Brain microvascular endothelial cell (primary cell): ENCODE measurements at regions not wholly inside any gene's neighbourhood (a gene's known extent, or its start where the extent isn't known, plus 50 kb on each side); places are given as distances from the start of the nearest gene placed in this dataset.

Experiments used
- DNase-seq: peaks from one replicate; pipeline ENCODE4 v3.0.0-alpha.2; 2020
- H3K27ac ChIP-seq: fragments of 250-450 bp; sonication (Bioruptor Pico); 2 replicates; pipeline ENCODE4 v1.5.1; 2020; ENCODE audit warnings: mild to moderate bottlenecking, moderate library complexity
- H3K27me3 ChIP-seq: fragments of 250-450 bp; sonication (Bioruptor Pico); replicated peaks from 2 replicates; pipeline ENCODE4 v1.5.1; 2020; ENCODE audit warnings: mild to moderate bottlenecking
- H3K36me3 ChIP-seq: fragments of 250-450 bp; sonication (Bioruptor Pico); replicated peaks from 2 replicates; pipeline ENCODE4 v1.5.1; 2020; ENCODE audit warnings: mild to moderate bottlenecking
- H3K4me3 ChIP-seq: 2 replicates; pipeline ENCODE4 v1.5.1; 2011; ENCODE audit warnings: low read depth, mild to moderate bottlenecking, control low read depth, low read length, moderate library complexity
- in situ Hi-C: cut with HindIII; loops from 2 replicates; pipeline ENCODE4 v1.10.0; 2017; ENCODE audit warnings: low sequenced_read_pairs, low pct_ligation_motif_present
- TF ChIP-seq, protein P1 (sequence below): IDR thresholded peaks from 2 replicates; pipeline ENCODE4 v1.5.1; 2011; ENCODE audit warnings: low read depth, mild to moderate bottlenecking, moderate library complexity, low read length, control low read depth, inconsistent platforms; ENCODE audit errors: missing control alignments

DNA sequence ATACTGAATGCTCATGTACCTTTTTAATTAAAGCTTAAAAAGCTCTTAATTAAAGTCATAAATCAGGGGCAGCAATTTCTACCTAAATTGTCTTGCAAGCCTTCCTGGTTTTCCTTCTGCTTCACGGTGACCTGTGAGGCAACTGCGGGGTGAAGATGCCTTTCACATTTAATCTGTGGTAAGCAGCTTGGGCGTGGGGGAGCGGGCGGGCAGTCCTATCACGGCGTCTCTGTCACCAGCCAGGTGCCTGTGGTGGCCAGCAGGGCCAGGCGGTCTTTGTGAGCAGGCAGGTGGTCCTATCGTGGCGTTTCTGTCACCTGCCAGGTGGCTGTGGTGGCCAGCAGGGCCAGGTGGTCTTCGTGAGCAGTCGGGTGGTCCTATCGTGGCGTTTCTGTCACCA lies 269.2 kb upstream of the PPP2R2D start:
- in situ Hi-C loops = no loop called here
- Histone ChIP-seq H3K36me3 (no peaks in the 10 kb centered on the region), H3K4me3 (no peak overlapping the region), H3K27ac (no peak overlapping the region), H3K27me3 (no peaks in the 10 kb centered on the region)
- TF ChIP-seq, protein P1, sequence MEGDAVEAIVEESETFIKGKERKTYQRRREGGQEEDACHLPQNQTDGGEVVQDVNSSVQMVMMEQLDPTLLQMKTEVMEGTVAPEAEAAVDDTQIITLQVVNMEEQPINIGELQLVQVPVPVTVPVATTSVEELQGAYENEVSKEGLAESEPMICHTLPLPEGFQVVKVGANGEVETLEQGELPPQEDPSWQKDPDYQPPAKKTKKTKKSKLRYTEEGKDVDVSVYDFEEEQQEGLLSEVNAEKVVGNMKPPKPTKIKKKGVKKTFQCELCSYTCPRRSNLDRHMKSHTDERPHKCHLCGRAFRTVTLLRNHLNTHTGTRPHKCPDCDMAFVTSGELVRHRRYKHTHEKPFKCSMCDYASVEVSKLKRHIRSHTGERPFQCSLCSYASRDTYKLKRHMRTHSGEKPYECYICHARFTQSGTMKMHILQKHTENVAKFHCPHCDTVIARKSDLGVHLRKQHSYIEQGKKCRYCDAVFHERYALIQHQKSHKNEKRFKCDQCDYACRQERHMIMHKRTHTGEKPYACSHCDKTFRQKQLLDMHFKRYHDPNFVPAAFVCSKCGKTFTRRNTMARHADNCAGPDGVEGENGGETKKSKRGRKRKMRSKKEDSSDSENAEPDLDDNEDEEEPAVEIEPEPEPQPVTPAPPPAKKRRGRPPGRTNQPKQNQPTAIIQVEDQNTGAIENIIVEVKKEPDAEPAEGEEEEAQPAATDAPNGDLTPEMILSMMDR = no peak
- DNase-seq = no peak

DNA sequence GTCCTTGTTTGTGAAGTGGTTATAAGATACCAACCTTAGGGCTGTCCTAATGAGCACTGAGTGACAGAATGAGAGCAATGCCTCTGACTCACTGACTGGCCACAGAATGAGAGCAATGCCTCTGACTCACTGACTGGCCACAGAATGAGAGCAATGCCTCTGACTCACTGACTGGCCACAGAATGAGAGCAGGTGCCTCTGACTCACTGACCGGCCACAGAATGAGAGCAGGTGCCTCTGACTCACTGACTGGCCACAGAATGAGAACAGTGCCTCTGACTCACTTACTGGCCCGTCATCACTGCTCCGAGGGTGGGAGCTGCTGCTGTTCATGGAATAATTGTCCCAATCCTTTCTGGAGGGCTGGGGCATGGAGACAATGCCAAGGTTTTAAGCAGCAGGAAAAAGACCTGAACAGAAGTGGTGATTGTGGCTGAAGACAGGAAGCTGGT lies 265.2 kb upstream of the PPP2R2D start:
- Histone ChIP-seq H3K4me3 (no peak overlapping the region), H3K27ac (no peak overlapping the region), H3K36me3 (no peaks in the 10 kb centered on the region), H3K27me3 (no peaks in the 10 kb centered on the region)
- DNase-seq = no peak
- TF ChIP-seq, protein P1 = no peak
- in situ Hi-C loops = no loop called here

DNA sequence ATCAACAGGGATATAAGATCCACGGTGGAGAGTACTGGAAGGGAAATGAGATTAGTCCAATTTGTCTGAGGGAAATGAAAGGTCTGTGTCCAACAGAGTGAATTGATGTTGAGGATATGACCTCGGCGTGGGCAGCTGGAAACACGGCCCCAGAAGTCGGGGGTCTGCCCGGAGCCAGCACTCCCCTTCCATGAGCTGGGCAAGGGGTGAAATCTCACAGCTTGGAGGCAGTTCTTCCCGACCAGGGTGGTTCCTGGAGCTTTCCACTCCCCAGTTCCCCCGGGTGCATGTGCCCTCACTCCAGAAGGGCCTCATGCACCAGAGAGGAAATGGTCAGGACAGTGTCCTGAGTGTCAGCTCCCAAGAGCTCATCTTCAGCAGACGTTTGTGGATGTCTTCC lies 264.7 kb upstream of the PPP2R2D start:
- Histone ChIP-seq H3K27ac (no peak overlapping the region), H3K36me3 (no peaks in the 10 kb centered on the region), H3K27me3 (no peaks in the 10 kb centered on the region), H3K4me3 (no peak overlapping the region)
- no peak for DNase-seq
- in situ Hi-C loops = no loop called here
- TF ChIP-seq, protein P1 = no peak

DNA sequence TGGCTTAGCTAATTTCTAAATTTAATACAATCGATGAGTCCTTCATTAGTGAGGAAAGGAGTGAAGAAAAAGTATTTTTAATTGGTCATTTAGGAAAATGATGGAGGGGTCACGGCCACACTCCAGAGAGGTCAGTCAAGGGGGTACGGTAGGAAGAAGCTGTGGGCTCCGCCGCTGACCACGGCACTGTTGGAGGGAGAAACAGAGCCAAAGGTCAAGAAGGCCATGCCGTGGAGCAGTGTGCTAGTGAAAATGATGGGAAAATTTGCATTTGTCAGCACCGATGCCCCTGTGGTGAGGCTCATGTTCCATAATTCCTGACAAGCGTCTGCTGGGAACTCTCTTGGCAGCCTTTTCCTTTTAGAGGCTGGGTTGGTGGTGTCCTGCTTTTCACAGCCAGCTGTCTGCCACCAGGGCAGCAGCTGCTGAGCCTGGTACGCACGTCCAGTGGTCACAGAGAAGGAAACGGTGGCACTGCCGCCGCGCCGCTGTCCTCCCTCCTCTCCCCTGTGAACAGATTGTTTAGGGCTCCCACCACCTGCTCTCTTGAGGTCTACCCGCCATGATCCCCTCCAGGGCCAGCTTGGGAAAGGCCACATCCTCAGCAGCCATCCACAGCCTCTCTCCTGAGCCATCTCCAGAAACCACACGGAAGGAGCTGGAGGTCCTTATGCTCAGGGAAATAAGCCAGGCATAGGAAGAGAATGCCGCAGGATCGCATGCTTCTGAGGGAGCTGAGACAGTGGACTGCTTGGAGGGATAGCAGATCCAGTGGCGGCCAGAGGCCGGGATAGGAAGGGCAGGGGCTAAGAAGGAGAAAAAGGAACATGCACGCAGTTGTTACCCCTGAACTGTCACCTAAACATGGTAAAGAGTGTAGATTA lies 263.7 kb upstream of the PPP2R2D start:
- H3K36me3 ChIP-seq = no peaks in the 10 kb centered on the region
- TF ChIP-seq, protein P1 = no peak
- in situ Hi-C loops = no loop called here
- no peak for DNase-seq
- H3K27ac ChIP-seq = no peak overlapping the region
- H3K27me3 ChIP-seq = no peaks in the 10 kb centered on the region
- H3K4me3 ChIP-seq = no peak overlapping the region

DNA sequence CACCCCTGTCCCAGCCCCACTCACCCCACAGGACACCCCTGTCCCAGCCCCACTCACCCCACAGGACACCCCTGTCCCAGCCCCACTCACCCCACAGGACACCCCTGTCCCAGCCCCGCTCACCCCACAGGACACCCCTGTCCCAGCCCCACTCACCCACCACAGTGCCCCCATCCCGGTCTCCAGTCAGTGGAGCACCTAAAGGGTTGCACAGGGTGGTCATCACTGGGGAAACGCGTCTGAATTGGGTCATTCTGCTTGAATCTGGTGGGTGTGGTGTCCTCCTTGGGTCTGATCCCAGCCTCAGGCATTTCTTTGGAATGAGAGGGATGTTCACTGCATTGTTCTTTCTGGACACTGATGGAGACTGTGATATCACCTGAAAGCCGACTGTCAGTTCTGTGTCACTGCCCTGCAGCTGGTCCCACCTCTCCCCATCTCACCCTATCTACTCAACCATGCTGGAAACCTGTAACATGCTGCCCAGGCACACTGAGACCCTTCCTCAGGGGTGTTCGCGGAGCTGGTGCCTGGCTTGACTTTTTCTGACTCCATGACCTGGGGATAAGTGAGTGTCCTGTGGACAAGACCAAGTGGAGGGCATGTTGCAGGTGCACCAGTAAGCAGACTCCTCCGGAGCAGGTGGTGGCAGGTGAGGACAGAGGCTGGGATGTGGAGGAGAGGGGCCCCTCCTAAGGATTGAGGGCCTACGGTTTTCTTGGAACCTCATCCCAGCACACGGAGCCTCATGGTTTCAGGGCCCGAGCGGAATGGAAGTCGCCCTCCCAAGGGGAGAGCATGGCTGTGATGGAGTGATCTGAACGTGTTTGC lies 262.5 kb upstream of the PPP2R2D start:
- no peak overlapping the region for H3K4me3 ChIP-seq
- H3K36me3 ChIP-seq = no peaks in the 10 kb centered on the region
- TF ChIP-seq, protein P1 = no peak
- no peaks in the 10 kb centered on the region for H3K27me3 ChIP-seq
- in situ Hi-C loops = no loop called here
- no peak for DNase-seq
- no peak overlapping the region for H3K27ac ChIP-seq
